ENCODE measurements at regions not wholly inside any gene's neighbourhood (a gene's known extent, or its start where the extent isn't known, plus 50 kb on each side); places are given as distances from the start of the nearest gene placed in this dataset.

DNA sequence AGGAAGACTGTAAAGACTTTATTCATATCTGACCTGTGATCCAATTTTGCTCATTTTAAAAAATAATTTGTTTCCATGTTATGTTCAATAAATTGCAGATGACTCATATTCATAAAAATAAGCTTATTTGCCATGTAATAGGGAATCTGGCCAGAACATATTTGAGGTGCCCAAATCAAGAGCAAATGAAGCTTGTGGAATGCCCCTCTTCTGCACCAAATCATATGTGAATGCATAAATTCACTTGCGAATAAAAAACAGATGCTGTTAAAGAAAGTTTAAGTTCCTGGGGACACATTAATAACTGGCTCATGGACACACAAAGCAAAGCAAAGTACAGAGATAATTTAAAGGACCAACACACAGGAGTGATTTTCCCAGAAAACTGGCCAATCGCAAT lies 279.0 kb upstream of the CDH2 start (continued):
- TF ChIP-seq CHD7 (IDR thresholded peaks at IDR 0.05; ENCODE audit: insufficient replicate concordance, low read length) (no peak), SP1 (IDR thresholded peaks at IDR 0.05; ENCODE audit: low read depth, low read length) (no peak), POU5F1 (IDR thresholded peaks at IDR 0.05; ENCODE audit: low read depth, low read length) (no peak), USF2 (IDR thresholded peaks at IDR 0.05; ENCODE audit: low read length) (no peak), FOSL1 (IDR thresholded peaks at IDR 0.05; ENCODE audit: insufficient read depth, low read depth, low read length) (no peak), MAX (IDR thresholded peaks at IDR 0.05) (no peak), TAF7 (optimal IDR thresholded peaks at IDR 0.05; ENCODE audit: borderline replicate concordance, low read depth, low read length) (no peak), SUZ12 (IDR thresholded peaks at IDR 0.05; ENCODE audit: low read length) (no peak), CBX8 (IDR thresholded peaks at IDR 0.05; ENCODE audit: borderline replicate concordance, low read depth, low read length) (no peak), CHD1 (IDR thresholded peaks at IDR 0.05; ENCODE audit: low read depth, low read length) (no peak), CREB1 (IDR thresholded peaks at IDR 0.05) (no peak)
